ENCODE measurements at regions not wholly inside any gene's neighbourhood (a gene's known extent, or its start where the extent isn't known, plus 50 kb on each side); places are given as distances from the start of the nearest gene placed in this dataset.
"Not testable (repeated sequence)": the region's sequence is repeated elsewhere in the genome, so short reads cannot be mapped to it uniquely, and the experiment has no call there.

DNA sequence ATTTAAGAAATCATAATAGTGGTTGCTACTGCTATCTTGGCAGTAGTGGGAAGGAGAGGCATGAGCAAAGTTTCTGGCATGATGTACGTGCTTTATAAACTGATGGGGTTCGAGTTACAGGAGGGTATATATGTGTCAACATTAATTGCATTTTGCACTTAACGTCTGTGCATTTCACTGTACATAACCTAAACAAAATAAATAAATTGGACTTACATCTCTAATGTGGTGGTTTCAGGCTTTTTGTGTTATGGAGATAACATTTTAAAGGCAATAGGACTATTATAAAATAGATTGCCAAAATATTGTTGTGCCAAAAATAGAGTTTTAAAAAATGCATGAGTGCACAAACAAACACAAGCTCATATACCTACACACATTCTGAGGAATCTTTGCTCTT is 1001.1 kb upstream of the GJE1 start:
- DNase-seq, result no peak

DNA sequence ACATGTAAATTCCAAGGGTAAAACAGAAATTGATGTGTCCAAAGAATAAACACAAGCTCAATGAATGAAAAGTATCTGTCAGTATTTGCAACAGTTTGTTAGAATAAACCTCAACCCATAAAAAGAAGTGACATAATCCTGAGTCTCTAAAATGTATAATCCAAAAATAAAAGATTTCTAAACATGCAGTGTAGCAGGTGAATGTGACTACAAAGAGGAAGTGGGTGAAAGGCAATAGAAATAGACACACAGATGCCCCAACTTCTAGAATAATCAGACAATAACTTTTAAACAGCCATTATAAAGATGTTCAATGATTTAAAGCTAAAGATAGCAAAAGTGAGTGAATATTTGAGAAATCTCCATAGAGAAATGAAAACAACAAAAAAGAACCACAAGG is 1009.2 kb upstream of the GJE1 start:
- no peak for DNase-seq

DNA sequence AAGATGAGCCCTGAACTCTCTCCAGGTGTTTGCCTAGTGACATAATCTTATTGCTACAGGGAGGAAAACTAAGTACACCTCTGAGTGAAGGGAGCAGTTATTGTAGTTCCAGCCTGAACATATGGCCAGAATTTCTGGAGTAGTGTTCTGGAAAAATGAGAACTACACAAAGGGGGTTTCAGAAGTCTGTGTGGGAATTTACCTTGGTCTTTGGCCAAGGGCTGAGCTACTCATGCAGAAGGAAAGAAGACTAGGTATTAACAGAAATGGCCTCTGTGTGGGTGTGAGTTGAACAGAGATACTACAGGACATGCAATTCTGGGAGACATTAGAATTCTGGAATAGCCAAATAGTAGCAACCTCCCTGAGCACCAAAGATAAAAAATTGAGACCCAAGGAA is 1009.7 kb upstream of the GJE1 start:
- DNase-seq, result no peak

DNA sequence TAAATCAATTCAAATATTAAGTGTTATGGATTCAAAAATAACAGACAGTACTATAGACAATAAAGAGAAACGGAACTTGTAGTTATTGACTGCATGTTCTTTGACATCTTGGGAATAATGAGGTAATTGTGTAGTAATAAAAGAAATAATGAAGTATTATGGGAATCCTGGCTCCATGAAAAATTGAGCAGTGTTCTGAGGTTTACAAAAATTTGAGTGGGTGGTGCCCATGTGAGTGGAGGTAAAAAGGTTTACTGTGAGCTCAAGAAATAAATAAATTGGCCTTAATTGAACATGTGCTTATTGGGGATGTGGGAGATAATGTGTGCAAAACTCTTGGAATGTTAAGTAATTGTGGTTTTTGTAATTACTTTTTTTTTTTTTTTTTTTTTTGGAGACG is 1013.7 kb upstream of the GJE1 start:
- no peak for DNase-seq

DNA sequence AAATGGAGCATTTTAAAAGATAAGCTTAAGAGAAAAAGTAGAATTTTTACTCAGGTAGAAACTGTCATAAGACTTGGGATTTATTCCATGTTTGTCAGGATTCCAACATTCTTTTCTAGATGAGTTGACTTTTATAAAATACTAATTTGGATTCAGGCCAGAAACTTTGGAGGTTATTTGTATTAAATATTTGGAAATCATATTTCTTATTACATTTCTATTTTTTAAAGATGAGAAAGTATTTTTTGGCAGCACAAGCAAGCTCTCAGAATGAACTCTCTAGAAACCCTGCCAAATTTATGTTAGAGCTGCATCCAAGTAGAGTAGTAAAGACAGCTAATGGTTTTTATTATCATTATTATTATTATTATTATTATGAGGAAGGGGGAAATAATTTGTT is 1014.9 kb upstream of the GJE1 start:
- DNase-seq, result no peak

DNA sequence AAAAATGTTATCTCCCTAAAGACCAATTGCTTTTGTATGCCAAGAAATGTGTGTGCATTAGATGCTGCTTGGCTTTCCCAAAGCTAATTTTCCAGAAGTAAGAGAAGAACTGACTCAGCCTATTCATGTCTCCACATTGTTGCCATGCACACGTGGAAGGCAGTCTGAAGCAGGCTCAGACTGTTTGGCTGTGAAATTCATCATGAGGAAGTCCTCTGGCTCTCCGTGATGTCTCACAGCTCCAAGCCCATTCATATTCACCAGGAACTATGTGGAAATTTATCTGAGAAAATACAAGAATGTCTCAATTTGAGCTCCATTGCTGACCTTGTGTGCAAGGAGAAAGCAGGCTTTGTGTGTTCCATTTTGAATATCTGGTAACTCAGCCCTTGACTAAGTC is 1022.2 kb upstream of the GJE1 start:
- DNase-seq, result no peak

DNA sequence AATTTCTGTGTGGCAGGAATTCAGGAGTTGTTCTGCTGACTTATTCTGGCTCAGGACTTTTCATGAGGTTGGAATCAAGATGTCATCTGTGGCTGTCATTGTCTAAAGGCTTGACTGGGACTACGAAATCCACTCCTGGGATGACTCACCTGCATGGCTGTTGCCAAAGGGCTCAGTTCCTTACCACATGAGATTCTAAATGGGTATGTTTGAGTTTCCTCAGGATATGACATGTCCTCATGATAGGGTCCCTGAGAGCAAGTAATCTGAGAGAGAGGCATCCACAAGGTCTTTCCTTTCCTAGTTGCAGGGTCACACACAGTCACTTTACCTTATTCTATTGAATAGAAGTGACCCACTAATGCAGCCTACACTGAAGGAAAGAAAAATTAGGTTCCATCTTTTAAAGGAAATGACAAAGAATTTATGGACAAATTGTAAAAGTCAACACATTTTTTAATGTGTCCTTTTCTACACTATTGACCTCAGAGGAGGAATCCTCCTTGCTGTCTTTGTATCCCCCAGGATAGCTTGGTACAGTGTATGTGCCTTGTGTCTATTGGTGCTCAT is 1025.0 kb upstream of the GJE1 start:
- DNase-seq, result no peak

DNA sequence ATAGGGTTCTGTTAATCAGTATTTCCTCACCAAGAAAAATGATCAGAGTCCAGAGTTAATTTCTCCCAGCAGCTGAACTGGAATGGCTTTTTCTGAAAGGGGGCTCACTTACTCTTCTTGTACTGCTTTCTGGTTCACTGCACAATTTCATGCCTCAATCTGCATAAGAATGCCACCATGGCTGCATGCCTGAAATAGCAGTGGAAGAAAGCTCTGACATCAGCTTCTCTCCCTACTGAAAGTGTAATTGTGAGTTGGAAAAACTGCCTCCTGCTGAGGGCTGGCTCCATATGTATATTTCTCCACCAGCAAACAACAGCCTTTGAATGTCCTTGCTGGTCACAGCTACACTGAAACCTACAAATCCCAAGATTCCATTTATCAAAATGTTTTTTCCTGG is 1027.2 kb upstream of the GJE1 start:
- DNase-seq, result no peak

DNA sequence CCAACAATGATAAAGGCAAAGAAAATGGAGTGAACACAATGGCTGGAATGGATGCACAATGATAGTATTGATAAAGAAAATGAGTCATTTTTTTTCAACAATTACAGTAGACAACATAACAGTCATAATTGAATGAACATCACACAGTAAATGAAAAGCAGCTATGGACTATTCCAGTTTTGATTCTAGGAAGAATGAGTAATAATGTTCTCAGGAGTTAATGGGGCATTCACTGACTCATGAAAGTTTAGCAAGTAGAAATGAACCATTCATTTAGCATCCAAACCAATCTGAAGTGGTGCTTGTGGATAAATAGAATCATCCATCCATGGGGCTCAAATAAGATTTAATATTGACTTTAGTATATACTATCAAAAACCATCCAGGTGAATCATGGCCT is 1029.5 kb upstream of the GJE1 start:
- DNase-seq, result peak; percentile 40

DNA sequence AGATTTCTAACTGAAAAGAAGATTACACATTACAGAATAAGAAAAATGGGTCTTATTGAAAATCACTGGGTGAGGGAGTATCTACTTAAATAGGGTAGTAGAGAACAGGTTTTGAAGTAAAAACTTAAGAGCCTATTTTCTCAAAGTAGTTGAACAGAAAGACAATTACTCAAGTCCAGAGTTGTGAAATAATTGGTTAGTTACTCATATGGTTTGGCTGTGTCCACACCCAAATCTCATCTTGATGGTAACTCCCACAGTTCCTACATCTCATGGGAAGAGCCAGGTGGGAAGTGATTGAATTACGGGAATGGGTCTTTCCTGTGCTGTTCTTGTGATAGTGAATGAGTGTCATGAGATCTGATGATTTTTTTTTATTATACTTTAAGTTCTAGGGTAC is 1035.3 kb upstream of the GJE1 start:
- DNase-seq, result no peak

DNA sequence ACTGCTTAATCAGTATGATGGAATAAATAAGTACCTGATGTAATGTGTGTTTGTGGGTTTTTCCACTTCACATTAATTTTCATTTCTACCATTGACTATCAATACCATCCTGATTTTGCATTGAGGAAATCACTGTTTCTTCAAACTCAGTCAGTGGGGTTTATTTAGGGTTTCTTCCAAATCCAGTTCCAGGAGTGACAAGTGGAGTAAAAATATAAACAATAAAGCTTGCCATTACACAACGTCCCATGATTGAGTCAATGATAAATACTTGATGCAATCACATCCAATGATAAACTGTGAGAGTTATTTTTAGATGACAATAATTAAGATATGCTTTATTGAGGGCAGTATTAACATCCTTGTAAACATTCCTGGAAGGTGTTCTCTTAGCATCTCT is 1037.4 kb upstream of the GJE1 start:
- no peak for DNase-seq

DNA sequence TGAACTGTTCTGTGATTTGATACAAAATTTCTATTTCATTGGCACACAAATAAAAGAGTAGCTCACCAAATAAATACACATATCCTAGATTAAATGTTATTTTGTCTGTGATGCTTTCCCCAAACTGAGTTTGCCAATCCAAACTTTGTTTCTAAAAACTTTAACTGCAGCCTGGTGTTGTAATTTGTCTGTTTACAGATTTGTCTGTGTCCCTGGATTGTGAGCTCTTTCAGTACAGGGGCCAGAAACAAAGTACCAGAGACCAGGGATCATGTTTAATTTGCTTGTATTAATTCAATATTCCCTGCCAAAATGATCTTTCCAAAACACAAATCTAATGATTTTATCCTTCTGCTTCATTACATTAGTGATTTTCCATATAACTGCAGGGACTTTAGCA is 1044.6 kb upstream of the GJE1 start:
- DNase-seq, result no peak

DNA sequence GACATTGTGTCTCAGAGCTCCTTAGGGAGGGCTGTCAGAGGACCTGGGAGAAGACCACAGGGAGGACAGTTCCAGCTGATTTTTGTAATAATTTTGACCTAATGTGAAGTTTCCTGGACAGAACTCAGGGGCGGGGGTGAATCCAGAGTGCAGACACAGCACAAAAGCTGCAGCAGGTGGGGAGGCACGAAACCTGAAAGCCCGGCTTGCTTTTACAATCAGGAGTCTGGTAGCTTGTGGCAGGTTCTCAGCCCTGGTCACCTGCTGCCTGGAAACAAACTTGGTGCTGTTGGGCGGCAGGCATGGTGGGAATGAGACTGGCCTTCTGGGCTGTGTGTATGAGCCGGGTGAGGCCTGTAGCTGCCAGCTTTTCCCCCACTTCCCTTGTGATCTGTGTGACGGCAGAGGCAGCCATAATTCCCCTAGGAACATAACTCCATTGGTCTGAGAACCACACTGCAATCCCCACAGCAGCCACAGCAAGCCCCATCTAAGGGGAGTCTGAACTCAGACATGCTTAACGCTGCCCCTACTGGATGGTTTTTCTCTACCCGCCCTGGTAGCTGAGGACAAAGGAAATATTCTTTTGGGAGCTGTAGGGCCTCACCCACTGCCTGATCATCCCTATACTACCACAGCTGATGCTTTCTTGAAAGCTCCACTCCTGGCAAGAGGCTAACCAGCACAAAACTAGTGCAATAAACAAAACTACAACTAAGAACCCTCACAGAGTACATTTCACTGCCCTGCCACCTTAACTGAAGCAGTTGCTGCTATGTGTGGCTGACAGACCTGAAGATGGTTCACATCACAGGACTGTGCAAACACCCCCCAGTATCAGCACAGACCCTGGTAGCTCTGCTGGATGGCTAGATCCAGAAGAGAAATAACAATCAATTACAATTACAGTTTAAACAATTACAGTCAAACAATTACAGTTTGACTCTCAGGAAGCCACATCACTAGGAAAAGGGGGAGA is 1055.1 kb upstream of the GJE1 start:
- no peak for DNase-seq

DNA sequence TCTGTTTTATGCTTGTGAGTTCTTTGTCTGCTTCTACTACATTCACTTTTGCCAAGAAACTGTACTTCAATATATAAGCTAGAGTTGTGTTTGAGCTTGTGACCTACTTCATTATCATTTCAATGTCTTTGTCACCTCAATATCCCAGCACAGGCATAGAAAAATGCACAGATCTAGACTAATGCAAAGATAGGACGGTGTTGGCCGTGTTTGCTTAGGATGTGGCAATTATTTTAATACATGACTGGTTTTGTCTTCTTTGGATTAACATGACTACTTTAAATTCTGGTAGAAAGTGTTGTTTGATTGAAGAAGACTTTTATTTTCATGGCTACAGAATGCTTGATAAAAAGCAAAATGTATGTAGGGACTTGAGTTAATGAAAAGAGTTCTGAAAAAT is 1075.0 kb upstream of the GJE1 start:
- DNase-seq, result no peak

DNA sequence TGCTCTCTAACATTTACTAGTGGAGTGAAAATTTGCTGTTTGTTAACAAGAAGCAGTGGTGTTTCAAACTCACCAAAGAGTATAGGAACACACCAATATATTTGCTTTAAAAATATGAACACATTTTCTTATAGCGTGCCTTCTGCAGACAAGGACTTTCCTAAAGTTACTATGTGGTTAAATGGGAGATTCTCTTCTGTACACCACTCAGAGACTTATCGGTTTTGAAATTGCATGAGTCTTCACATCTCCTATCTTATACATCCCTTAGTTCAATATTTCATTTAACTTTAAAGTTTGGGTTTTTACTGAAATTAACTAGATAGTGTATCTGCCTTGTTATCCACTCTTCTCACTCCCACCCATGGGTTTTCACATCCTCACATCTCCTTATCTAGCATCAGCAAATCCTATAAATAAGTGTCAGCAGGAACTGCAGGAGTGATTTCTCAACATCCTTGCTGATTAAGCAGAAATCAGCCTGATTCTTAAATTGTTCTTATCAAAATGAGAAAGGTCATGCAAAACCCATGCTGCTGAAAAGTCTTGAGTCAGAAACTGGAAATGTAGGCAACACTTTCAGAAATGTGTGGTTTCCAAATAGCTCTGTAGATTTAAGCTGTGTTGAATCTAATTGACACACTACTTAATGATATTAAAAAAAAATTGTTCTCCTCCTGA is 1075.6 kb upstream of the GJE1 start:
- no peak for DNase-seq

DNA sequence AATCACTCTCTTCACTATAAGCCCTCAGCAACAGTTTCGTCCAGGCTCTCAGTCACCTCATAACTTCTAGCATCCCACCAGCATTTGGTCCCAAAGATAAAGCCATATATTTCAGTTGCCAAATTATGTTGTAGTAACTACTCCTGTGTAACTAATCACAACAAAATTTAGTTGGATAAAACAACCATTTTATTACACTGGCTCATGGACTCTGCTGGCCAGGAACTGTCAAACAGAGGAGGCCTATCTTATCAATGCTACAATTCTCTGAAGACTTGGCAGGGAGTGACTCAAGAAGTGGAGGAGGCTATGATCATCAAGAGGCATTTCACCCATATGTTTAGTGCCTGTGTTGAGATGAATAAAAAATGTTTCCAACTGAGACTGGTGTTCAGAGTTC is 1082.3 kb upstream of the GJE1 start:
- DNase-seq, result no peak

DNA sequence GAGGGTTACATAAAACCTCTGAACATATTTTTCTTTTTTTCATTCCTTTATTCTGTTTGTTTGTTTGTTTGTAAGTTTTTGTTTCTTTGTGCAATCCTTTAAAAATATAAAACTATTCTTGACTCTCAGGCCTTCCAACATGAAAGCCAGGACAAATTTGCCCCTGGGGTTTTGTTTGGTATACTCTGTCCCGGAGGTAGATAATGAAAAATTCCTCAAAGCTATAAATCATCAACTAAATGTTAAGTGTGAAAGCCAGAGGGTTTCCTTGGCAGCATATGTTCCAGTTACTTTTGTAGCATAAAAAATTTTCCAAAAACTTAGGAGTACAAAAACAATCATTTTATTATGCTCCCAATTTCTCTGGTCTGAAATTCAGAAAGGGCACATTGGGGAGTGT is 1084.3 kb upstream of the GJE1 start:
- no peak for DNase-seq

DNA sequence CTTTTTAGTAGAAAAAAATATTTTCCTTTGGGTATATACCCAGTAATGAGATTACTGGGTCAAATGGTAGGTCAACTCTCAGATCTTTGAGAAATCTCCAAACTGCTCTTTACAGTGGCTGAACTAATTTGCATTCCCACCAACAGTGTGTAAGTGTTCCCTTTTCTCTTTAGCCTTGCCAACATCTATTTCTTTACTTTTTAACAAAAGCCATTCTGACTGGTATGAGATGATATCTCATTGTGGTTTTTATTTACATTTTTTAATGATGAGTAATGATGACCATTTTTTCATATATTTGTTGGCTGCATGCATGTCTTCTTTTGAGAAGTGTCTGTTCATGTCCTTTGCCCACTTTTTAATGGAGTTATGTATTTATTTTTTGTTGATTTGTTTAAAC is 1086.2 kb upstream of the GJE1 start:
- not testable (repeated sequence) for DNase-seq

DNA sequence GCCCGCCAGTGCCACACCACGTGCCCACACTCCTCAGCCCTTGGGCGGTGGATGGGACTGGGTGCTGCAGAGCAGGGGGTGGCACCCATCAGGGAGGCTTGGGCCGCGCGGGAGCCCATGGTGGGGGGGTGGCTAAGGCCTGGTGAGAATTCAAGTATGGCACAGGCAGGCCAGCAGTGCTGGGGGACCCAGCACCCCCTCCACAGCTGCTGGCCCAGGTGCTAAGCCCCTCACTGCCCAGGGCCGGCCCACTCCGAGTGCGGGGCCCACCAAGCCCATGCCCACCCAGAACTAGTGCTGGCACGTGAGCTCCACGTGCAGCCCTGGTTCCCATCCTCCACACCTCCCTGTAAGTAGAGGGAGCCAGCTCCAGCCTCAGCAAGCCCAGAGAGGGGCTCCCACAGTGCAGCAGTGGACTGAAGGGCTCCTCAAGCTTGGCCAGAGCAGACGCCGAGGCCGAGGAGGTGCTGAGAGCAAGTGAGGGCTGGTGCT is 1091.1 kb upstream of the GJE1 start:
- no peak for DNase-seq

DNA sequence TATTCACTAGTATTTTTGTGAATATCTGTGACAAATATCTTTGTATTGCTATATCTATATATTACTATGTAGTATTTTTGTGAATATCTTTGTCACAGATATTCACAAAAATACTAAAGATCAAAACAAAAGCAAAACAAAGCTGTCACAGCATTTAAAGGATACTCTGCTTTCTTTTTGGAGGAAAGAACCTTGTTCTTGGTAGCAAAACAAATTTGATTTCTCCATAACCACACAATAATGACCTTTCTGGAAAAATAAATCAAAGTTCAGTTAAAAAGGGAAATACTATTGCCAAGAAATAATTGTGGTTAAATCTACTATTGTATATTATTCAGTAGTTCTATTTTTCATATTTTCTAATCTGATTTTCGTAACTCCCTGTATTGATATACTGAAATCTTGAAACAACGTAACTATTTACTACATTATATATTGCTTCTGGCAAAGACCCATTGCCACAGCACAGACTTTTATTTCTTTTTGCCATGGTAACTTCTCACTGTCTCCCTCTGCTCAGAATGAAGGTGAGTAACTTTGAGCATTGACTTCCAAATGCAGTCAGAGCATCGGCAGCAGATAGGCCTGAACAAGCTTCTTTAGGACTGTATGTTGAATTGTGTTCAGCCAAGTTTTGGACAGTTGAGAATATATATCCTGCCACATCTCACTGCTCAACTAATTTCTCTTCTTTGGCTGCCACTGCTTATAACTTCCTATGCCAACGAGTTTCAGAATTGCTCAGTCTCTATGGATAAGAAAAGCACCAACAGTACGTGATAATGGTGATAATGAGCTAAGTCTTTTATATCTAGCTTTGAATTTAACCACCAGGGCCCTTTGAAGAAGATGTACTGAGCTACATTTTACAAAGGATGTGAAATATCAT is 1097.2 kb upstream of the GJE1 start:
- DNase-seq, result no peak

DNA sequence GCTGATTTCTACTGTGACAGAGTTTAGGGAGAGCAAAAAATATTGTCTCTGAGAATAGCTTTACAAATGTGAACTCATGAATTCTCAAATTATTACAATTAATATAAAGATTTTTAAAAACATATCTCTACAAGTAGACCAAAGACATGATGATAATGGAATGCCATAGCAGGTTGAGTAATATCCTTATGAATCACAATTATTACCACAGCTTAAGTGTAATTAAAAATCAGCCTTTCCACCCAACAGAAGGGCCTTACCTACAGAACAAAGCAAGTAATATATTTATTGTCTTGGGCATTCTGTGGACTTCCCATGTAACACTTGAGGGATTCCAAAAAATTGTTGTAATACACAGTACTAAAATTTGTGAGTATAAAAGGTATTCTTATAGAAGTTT is 1099.6 kb upstream of the GJE1 start:
- no peak for DNase-seq

DNA sequence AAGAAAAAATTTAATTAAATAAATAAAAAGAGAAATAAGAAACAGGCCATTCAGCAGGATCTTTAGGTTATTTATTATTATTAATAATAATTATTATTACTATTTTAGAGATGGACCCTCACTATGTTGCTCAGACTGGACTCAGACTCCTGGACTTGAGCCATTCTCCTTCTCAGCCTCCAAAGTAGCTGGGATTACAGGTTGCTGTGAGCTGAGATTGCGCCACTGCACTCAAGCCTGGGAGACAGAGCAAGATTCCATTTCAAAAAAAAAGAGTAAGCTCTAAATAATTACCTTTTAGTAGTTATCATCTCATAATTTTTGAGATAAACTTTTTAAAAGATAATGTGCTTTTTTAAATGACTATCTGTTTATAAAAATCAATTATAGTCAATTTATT is 1102.8 kb upstream of the GJE1 start:
- DNase-seq, result no peak

DNA sequence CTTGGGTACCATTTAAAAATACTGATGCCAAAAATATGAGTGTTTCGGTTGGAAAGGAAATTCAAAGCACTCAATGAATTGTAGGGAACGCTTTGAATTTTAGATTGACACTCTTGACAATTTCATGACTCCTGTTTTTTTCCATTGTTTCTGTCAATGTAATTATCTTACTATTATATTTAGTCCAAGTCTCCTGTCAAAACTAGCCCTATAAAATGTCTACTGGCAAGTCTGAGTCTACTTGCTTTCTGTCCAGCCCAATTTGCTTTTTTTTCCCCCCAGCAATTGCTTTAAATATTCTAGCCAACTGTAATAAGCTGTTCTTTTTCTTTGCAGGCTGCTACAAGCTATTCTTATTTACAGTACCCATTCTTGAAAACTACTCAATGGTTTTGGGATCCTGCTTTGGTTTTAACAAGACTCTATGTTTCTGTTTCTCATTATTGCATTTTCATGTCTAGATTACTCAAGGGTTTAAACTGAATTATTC is 1103.9 kb upstream of the GJE1 start:
- peak; percentile 55 for DNase-seq
